ENCODE measurements at regions not wholly inside any gene's neighbourhood (a gene's known extent, or its start where the extent isn't known, plus 50 kb on each side); places are given as distances from the start of the nearest gene placed in this dataset.
"Not testable (repeated sequence)": the region's sequence is repeated elsewhere in the genome, so short reads cannot be mapped to it uniquely, and the experiment has no call there.

DNA sequence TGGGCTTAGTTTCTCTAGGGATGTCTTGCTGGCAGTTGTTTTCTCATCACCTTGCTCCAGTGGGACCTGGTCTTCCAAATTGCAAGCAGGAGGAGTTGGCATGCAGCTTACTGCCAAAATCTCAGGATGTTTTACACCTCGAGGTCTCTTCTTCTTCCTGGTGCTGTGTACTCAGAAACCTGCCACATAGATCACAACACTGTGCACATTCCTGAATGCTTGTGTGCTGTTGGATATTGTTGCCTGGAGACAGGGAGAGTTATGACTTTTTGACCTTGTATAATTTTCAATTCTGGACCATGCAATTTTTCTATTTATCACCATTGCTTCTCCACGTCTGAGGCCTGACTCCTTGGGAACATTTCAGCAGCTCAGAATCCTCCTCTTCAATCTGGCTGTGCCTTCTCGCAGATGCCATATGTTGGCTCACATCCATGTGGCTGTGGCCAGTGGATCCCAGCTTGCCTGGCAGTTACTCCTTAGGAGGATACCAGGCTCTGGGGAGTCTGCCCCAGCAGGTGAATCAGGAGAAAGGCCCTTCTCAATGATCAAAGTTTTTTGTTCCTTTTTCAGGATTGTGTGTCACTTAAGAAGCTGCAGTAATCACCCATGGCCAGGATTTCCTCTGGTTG, 489.3 kb downstream of the TSN start:
- no peak for DNase-seq

DNA sequence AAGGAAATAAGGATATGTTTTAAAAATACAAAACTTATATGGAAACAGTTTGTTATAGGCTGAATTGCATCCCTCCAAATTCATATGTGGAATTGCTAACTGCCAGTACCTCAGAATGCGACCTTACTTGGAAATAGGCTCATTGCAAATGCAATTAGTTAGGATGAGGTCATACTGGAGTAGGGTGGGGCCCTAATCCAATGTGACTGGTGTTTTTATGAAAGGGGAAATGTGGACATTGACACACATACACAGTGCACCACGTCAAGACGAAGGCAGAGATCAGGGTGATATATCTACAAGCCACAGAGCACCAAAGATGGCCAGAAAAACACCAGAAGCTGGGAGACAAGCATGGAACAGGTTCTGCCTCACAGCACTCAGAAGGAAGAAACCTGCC, 494.2 kb downstream of the TSN start:
- DNase-seq, result no peak

DNA sequence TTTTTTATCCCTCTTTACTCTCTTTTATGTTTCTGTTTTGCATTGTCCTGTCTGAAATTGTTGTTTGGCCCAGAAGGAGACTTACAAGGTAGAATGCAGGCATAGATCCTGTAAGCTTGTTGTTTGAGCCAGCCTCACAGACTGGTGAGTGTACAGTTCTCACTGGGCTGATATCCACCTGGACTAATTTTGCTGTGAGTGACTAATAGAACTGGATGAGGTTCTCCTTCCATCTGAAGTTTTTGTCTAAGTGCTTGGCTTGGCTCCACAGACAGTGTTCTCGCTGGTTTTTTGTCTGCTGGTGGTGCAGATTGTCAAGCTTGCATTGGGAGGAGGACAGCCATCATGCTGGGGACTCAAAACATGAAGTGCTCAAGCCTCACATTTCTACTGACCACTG, 495.7 kb downstream of the TSN start:
- DNase-seq, result no peak

DNA sequence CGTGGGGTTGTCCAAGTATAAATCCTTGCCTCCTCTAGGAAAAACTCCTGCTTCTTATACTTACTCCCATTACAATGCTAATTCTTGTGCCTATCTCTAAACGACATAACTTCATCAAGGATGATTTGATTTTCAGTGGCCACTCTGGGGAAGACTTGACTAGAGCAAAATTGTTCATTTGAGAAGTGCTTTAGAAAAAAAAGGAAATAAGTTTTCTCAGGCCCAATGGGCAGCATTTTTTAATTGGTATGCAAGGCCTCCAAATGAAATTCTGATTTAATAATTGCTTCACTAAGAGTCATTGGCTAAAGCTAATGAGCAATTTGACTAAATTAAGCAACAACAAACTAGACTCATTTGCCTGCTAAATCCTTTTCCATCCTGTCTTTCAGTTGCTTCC, 496.1 kb downstream of the TSN start:
- no peak for DNase-seq

DNA sequence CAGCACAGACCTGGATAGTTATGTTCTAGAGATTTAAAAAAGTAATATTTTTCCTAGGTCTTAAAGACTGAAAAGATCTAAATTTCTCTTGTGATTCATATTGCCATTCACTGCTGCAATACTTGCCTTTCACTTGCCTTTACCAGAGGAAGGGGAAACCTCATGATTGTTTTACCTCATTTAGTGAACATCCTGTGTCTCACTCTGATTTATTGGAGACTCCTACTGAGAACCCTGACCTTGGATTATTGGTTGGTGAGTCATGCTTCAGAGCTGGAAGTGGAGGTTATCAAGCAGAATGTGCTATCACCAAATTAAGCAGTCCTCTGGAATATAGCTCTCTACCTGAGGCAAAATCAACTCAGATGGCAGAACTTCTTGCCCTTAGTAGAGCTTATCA, 500.5 kb downstream of the TSN start:
- DNase-seq, result no peak

DNA sequence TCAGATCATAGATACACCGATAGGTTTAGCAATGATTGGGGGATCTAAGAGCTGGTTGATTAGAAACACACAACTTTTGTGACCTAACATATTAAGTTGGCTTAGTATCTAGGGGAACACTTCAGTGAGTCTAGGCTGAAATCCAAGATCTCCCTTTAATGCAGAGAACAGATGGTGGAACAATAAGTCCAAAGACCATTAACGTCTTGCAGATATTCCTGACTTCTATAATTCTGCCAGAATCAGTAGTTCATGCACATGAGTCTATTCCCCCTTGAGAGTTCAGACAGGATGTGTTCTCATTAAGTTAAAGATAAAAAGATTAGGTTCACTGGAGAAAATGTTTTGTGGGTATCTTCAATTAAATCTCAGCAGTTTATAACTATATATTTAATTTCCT, 506.5 kb downstream of the TSN start:
- DNase-seq, result no peak

DNA sequence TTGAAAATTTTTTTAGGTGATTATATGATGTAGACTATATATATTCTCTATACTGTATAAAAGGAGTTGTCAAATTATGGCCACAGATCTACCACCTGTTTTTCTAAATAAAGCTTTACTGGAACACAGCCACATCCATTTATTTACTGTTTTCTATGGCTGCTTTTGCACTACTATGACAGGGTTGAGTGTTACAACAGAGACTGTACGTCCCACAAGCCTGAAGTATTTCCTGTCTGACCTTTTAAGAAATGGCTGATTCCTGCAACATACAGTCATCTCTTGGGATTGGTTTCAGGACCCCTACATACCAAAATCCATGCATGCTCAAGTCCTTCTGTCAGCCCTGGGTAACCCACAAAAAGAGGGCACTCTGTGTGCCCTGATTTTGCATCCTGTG, 508.3 kb downstream of the TSN start:
- no peak for DNase-seq

DNA sequence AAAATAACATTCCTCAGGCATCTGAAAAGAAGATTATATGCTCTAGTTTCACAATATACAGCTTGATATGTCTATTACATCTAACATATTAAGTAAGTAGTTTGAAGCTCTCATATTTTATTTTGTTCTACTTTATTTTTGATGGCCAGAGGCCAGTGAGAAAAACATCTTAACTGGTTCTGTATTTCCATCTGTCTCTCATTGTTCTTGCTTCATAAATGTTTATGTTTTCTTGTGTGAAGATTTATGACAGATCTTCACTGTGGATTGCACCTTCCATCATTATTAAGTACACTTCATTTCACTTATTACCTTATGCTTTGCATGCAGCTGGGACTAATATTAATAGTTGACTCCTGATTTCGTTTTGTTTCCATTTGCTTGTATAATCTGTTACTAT, 511.2 kb downstream of the TSN start:
- DNase-seq, result no peak

DNA sequence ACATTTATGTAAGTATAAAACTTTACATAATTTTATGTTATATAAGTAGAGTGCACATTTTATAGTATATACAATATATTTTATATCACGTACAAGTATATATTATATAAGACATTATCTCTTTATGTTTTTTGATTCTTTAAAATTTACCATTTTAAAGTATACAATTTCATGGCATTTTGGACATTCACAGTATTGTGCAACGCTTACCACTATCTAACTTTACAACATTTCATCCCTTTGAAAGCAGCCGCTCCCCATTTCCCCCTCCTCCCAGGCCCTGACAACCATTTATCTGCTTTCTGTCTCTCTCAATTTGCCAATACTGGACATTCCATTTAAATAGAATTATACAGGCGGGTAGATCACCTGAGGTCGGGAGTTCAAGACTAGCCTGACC, 512.5 kb downstream of the TSN start:
- no peak for DNase-seq

DNA sequence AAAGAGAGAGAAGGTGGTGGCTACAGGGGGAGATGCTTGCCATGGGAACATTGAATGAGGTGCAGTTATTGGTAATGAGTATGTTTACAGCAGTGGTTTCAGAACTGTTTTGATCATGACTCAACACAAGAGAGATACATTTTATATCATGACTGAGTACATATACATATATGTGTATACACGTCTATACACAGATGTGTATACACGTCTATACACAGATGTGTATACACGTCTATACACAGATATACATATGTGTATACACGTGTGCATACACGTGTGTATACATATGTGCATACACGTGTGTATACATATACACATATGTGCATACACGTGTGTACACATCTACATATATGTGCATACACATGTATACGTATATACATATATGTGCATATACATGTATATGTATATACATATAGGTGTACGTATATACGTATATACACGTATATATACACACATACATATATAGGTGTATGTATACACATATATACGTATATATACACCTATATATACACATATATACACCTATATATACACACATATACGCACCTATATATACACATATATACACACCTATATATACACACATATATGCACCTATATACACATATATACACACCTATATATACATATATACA, 518.5 kb downstream of the TSN start:
- no peak for DNase-seq

DNA sequence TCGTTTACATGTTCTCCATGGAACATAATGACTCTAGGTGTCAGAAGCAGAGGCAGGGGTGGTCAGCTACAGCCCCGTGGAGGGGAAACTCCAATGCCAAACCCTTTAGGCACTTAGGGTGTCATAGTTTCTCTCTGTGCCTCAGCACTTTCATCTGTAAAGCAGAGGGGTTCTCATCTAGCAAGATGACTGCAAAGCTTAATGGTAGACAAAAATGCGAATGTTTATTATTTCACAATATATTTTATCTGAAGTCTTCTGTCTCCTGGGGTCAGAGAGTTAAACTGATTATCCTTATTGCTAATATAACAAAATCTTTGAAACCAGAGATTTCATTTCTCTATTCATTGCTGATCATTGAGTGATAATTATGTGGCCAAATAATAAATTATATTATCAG, 522.5 kb downstream of the TSN start:
- DNase-seq, result no peak

DNA sequence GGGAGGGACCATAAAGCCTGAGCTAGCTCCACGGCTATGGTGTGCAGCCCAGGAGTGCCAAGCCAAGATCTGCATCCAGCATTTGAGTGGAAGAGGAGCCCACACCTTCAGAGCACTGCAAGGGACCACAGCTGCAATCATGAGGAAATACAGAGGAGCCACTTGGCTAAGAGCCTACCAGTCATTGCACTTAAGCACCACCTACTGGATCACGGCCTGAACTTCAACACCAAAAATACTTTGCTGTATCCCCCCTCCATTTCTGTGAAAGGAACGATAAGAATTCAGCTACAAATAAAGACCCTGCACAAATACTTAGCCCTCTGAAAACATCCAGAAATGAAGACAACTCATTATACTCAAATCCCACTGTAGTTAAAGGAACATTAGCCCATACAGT, 545.3 kb downstream of the TSN start:
- no peak for DNase-seq

DNA sequence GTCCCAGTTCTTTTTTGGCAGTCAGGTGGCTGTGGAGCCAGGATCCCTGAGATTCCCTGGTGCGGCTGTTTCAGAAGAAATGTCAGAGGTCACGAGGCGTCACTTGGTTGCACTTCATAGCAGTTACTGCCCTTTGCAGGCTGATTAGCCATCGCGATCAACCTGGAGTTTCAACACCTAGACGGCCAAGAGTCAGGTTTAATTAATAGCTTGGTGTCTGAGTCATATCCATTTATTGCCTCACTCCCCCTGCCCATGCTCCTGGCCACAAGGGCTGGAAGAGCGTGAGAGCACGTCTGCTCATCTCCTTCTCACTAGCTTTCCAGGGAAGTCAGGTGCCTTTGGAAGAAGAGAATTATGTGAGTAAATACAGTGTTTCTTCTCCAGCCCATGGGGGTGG, 552.3 kb downstream of the TSN start:
- DNase-seq, result no peak

DNA sequence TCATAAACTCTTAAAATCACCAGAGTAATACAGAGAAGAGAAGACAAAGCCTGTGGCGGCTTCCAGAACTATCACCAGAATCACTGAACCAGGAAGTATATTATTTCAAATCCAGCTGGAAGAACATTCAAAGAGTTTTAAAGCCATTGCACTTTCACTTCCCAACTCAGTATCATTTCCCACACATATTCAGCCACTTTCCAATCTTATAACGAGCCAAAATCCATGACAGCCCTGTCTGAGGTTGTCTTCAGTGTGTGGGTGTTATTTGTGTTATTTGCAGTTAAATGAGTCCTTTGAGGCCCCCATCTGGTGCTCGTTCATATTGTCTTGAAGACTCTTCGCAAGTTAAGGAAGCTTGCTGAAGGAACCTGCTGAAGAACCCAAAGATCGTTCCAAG, 559.9 kb downstream of the TSN start:
- DNase-seq, result peak; percentile 31

DNA sequence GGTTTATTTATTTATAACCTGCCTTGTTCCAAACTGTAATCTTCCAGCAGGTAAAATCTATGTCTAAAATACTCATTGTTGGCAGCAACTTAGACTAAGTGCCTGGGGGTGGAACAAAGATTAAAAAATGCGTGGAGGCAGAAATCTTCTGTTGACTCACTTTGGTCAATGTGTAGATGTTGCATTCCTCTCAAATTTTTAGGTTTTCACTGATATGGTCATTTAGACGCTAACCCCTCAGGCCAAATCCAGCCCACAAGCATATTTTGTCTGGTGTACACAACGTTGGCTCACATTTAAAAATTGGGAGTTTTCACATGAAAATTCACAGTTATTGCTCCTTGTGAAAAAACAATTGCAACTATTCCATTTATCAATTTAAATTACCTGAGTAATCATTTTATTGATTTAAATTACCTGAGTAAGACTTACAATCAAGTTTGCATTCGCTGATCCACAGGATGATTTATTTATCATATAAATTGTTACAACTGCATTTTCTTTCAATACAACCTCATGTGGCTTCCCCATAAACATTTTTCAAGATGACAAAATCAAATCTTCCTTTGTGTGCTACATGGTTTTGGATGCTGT, 564.2 kb downstream of the TSN start:
- DNase-seq, result no peak

DNA sequence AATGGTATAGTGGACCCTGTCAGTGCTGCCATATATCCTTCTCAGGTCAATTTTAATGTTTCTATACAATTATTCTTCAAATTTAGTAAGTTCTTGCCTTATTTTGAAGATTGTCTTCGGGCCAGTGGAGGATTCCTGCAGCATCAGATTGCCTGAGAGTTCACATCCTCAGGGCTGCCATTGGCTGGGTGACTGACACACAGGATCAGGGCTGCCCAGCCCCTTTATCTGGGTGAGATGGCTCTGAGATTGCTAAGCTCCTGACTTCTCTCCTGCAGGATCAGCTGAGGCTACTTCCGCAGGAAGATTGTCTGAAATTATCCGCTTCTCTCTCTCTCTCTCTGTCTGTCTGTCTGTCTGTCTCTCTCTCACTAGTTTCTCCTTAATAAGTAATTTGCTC, 567.4 kb downstream of the TSN start:
- no peak for DNase-seq

DNA sequence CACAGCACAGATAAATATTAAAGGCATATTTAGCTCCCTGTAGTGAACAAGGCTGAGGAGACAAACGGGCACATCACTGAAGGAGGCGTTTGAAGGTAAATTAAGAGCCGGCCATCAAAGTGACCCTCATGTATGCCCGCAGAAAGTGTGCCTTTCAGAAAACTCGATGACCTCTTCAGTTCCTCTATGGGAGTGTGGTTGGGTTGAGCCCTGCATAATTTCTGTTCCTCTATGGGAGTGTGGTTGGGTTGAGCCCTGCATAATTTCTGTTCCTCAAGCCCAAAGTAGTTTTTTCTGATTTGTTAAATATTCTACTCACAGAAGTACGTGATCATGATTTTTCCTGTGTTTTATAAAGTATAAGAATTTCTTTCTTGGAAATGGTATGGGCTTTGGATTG, 568.5 kb downstream of the TSN start:
- no peak for DNase-seq

DNA sequence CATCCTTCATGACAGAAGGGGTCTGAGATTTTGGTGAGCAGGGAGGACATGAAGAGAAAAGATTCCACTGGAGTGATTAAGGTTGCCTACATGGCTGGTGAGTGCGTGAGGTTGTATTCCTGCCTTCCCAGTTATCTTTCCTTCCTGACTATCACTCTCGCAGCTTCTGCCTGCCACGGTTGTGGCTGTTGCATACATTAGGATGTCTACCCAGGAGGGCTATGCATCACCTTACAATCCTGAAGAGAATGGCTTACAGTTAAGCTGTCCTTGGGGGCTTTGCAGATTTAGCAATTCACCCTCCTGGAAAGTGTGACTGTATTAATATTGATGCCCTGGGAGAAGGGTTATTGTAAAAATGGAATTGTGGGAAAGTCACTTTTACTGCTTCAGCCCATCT, 571.0 kb downstream of the TSN start:
- no peak for DNase-seq

DNA sequence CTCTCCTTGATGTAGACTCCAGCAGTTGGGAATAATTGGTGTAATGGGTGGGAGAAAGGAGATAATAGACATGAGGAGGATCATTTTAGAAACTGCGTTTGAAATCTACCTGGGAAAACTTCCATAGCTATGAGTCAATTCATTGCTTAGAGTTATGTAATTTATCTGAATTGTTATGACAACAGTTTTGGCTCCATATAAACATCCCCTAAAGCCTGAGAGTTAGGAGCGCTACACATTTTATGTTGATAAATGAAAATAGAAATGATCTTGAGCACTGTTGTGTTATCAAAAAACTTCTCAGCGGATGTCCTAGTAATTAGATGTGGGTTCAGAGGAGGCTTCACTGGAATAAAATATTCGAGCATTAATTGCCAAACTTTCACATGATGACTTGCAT, 573.4 kb downstream of the TSN start:
- DNase-seq, result no peak

DNA sequence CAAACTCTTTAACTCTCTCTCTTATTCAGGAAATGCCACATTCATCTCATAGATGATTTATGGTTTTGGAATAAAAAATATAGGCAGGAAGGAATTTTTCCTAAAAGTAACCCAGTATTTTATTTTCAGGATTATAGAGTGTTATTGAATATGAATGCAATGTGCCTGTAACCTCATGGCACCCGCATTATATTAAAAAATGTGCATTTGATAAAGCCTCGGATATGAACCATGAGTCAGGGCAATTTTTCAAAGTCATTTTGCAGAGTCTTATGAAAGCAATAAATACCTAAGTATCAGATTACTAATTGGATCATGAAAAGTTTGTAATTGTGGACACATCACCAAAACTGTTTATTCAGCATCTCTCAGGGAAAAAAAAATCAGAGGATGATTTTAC, 573.8 kb downstream of the TSN start:
- DNase-seq, result no peak

DNA sequence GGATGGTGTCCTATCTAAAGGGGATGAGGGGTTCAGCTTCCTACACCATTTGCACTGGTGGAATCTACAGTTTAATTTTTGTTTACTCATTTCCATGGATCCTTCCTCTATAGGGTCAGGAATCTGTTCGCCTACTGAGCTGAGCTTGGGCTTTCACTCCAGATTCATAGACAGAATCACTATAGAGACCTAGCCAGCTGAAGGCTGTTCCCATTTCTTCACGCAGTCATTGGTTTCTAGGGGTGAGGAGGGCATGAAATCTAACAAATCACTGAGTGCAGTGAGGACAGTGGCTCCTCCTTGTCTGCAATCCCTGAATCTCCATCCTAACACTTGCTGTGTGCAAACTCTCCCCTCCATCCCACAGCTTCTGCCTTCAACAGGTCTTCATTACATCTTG, 578.5 kb downstream of the TSN start:
- no peak for DNase-seq

DNA sequence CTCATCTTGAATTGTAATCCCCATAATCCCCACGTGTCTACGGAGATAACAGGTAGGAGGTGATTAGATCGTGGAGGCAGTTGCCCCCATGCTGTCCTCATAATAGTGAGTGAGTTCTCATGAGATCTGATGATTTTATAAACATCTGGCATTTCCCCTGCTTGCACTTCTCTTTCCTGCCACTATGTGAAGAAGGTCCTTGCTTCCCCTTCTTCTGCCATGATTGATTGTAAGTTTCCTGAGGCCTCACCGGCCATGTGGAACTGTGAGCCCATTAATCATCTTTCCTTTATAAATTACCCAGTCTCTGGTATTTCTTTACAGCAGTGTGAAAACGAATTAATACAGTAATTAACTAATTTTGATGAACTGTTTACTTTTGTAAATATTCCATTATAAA, 582.5 kb downstream of the TSN start:
- no peak for DNase-seq

DNA sequence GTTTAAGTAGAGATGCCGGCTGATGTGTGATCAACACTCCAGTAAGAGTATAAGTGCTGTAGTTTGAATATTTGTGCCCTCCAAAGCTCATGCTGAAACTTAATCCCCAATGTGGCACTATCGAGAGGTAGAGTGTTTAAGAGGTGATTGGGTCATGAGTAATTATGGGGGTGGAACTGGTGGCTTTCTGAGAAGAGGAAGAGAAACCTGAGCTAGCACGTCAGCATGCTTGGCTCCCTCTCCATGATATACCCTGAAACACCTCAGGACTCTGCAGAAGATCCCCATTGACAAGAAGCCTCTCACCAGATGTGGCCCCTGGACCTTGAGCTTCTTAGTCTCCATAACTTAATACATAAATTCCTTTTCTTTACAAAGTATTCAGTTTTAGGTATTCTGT, 584.8 kb downstream of the TSN start:
- no peak for DNase-seq

DNA sequence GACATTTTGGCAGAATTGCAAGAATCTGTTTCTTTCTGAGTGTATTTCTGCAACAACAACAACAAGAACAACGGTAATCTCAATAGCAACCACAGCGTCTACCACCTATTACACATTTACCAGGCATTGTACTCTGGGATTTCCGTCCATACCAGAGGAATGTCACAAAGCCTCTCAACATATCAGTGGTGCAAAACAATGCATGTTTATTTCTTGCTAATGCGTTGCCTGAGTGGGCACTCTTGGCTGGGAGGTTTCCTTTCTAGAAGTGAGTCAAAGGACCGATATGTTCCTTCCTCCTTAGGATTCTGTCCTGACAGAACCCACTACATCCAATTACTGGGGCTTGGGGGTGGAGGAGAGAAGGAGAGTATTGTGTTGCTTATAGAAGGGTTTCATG, 585.6 kb downstream of the TSN start:
- no peak for DNase-seq

DNA sequence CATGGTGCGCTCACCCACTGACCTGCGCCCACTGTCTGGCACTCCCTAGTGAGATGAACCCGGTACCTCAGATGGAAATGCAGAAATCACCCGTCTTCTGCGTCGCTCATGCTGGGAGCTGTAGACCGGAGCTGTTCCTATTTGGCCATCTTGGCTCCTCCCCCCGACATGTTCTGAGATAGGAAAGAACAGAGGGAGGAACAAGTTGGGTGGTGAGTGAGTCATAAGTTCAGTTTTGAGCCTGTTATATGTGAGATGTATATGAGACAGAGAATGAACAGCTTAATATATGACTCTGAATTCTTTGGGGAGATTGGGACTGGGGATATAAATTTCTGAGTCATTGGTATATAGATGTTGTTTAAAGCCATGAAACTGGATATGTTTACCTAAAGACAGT, 596.7 kb downstream of the TSN start:
- not testable (repeated sequence) for DNase-seq
